Body of pancreas (tissue), 4 donors: ENCODE measurements at regions not wholly inside any gene's neighbourhood (a gene's known extent, or its start where the extent isn't known, plus 50 kb on each side); places are given as distances from the start of the nearest gene placed in this dataset.

Source experiments
- POLR2A ChIP-seq, 3 donors: fragments of 450-650 bp; IDR thresholded peaks; one replicate each; pipeline ENCODE4 v1.6.1; 2016; ENCODE audit warnings: antibody characterized with exemption in 3 of 3, mild to moderate bottlenecking in 2 of 3
- TF ChIP-seq, protein P1 (sequence below), 7 experiments: fragments of 450-650 bp in 4 of 7; fragments of 200-600 bp in 3 of 7; sonication (generic) in 3 of 7; IDR thresholded peaks; one replicate each; pipeline ENCODE4 v1.5.1; 2016 to 2019; ENCODE audit warnings: antibody characterized with exemption in 7 of 7

DNA sequence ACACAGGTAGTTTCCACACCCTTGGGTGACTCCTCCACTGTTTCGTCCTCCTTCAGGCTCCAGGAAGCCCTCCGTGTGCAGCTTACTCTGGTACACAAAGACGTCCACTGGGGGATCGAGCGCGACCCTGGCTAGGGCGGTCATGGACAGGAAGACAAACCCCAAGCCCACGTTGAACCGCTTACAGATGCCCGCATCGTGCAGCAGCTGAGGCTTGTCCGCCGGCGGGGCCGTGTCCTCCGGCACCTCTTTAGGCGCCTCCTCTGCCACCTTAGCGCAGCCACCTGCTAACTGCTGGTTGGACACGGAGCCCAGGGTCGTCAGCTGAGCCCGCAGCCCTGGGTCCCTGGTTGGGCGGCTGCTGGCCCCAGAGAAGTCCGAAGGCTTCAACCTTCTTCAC is 309.0 kb upstream of the BTBD3 start:
- TF ChIP-seq, protein P1, sequence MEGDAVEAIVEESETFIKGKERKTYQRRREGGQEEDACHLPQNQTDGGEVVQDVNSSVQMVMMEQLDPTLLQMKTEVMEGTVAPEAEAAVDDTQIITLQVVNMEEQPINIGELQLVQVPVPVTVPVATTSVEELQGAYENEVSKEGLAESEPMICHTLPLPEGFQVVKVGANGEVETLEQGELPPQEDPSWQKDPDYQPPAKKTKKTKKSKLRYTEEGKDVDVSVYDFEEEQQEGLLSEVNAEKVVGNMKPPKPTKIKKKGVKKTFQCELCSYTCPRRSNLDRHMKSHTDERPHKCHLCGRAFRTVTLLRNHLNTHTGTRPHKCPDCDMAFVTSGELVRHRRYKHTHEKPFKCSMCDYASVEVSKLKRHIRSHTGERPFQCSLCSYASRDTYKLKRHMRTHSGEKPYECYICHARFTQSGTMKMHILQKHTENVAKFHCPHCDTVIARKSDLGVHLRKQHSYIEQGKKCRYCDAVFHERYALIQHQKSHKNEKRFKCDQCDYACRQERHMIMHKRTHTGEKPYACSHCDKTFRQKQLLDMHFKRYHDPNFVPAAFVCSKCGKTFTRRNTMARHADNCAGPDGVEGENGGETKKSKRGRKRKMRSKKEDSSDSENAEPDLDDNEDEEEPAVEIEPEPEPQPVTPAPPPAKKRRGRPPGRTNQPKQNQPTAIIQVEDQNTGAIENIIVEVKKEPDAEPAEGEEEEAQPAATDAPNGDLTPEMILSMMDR (IDR thresholded peaks at IDR 0.05): no peak
- no peak for TF ChIP-seq POLR2A (IDR thresholded peaks at IDR 0.05)
